Tibial artery (tissue), 4 donors: ENCODE measurements at regions not wholly inside any gene's neighbourhood (a gene's known extent, or its start where the extent isn't known, plus 50 kb on each side); places are given as distances from the start of the nearest gene placed in this dataset.

Experiments
- DNase-seq, 2 donors: peaks; one replicate each; pipeline ENCODE4 v3.0.0-alpha.2; 2019
- H3K27ac ChIP-seq, 2 donors: fragments of 200-600 bp; sonication (generic) in 1 of 2; 1 replicate in 1 of 2; 2 replicates in 1 of 2; pipeline ENCODE4 v1.5.1; 2018 to 2019; ENCODE audit warnings: mild to moderate bottlenecking in 1 of 2
- H3K27me3 ChIP-seq, 2 donors: fragments of 200-600 bp; sonication (generic) in 1 of 2; one replicate each; pipeline versions ENCODE4 v1.5.1 to v1.6.0; 2016 to 2019
- H3K36me3 ChIP-seq, 3 donors: fragments of 200-600 bp; sonication (generic) in 2 of 3; one replicate each; pipeline ENCODE4 v1.5.1; 2016 to 2019; ENCODE audit warnings: mild to moderate bottlenecking in 2 of 3
- H3K4me1 ChIP-seq, 4 donors: fragments of 200-600 bp; sonication (generic) in 2 of 4; 1 replicate in 3 of 4; 2 replicates in 1 of 4; pipeline ENCODE4 v1.5.1; 2016 to 2019
- H3K4me3 ChIP-seq, 2 donors: fragments of 200-600 bp; sonication (generic) in 1 of 2; 1 replicate in 1 of 2; 2 replicates in 1 of 2; pipeline ENCODE4 v1.5.1; 2018 to 2019; ENCODE audit warnings: mild to moderate bottlenecking in 2 of 2
- H3K9me3 ChIP-seq, 3 donors: fragments of 200-600 bp; sonication (generic) in 1 of 3; one replicate each; pipeline ENCODE4 v1.5.1; 2016 to 2019
- intact Hi-C: fragments of 100-400 bp; cut with DNase I; formaldehyde crosslinking; loops from one replicate; pipeline ENCODE4 v1.15.0; 2023; ENCODE audit warnings: low total_unique reads
- TF ChIP-seq, protein P1 (sequence below), 2 experiments: fragments of 200-600 bp in 1 of 2; fragments of 450-650 bp in 1 of 2; IDR thresholded peaks; one replicate each; pipeline ENCODE4 v1.5.1; 2017 to 2019; ENCODE audit warnings: antibody characterized with exemption in 2 of 2, mild to moderate bottlenecking in 1 of 2, moderate library complexity in 1 of 2

DNA sequence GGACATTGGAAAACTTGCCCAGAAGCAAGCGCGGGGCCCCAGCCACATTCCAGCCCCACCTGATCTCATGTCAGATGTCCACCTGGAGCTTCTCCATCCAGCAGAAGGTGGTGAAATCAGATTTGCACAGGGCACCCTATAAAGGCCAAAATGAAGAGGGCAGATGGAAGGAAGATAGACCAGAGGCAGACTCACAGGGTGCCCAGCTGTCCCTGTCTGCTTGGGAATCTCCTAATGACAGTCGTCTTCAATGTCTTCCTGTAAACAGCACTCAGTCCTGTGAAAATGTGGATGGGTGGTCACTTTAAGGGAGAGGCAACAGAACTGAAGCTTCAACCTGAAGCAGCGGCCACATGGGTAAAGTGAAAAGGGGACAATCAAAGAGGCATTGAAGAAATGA is 607.5 kb downstream of the IRX1 start:
- Histone ChIP-seq H3K27me3 (no peaks in the 10 kb centered on the region), H3K4me3 (no peak overlapping the region), H3K9me3 (no peaks in the 10 kb centered on the region), H3K36me3 (no peaks in the 10 kb centered on the region), H3K27ac (no peak overlapping the region), H3K4me1 (no peaks in the 10 kb centered on the region)
- no peak for DNase-seq
- intact Hi-C loops = no loop called here
- TF ChIP-seq, protein P1, sequence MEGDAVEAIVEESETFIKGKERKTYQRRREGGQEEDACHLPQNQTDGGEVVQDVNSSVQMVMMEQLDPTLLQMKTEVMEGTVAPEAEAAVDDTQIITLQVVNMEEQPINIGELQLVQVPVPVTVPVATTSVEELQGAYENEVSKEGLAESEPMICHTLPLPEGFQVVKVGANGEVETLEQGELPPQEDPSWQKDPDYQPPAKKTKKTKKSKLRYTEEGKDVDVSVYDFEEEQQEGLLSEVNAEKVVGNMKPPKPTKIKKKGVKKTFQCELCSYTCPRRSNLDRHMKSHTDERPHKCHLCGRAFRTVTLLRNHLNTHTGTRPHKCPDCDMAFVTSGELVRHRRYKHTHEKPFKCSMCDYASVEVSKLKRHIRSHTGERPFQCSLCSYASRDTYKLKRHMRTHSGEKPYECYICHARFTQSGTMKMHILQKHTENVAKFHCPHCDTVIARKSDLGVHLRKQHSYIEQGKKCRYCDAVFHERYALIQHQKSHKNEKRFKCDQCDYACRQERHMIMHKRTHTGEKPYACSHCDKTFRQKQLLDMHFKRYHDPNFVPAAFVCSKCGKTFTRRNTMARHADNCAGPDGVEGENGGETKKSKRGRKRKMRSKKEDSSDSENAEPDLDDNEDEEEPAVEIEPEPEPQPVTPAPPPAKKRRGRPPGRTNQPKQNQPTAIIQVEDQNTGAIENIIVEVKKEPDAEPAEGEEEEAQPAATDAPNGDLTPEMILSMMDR (IDR thresholded peaks at IDR 0.05) = no peak

DNA sequence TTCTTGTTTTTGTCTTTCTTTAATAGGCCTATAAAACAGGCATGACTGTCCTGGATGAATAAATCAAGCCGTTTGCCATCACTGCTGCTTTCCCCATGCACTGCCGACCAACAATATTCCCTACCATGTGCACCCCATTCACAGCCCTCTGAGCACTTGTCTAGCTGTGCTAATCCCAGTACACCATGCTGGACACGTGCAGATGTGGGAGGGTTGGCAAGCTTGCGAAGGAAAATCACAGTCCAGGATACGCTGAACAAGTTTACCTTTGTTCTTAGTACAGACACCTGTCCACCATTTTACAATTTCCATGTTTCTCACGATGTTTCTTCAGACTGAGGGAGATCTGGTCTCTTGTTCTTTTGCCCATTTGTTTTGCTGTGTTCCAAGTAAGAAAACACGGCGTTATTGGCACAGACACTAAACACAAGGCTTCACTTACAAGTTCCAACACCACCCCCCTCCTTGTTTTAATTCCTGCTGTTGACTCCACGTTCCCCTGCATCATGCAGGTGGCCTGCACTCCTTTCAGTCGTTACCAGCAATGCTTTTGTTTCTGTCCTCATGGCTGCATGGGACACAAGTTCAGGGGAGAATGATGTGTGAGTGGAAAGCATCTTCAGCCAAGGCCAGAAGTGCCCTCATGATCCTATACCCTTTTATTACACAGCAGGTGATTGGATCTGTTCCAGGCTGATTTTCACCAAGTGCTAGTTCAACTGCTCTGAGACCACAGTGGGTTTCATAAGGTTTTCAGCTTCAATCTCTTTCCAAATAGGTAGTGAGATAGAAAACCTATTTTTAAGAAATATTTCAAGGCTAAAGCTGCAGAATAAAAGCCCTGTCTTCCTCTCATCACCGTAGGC is 608.9 kb downstream of the IRX1 start:
- no peaks in the 10 kb centered on the region for H3K4me1 ChIP-seq
- no peak overlapping the region for H3K27ac ChIP-seq
- no peaks in the 10 kb centered on the region for H3K36me3 ChIP-seq
- H3K9me3 ChIP-seq = no peaks in the 10 kb centered on the region
- H3K4me3 ChIP-seq = no peak overlapping the region
- no peaks in the 10 kb centered on the region for H3K27me3 ChIP-seq
- DNase-seq = no peak
- intact Hi-C loops = no loop called here
- TF ChIP-seq, protein P1 (IDR thresholded peaks at IDR 0.05) = no peak

DNA sequence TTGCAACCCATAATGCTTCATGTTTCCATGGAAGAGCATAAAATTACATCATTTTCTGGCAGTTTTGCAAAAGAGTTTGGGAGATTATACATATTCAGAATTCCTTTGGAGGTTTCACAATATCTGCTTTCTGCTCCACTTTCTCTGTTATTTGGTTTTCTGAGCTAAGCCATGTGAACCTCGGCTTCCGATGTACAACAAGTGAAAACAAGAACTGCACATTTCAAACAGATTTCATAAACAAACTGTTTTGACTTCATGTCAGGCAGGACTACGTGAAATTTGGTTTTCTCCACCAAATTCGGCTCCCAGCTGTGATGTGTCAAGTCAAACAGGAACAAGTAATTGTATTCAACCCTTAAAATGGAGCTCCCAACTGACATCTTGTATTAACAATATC is 609.8 kb downstream of the IRX1 start:
- Histone ChIP-seq H3K27ac (no peak overlapping the region), H3K4me3 (no peak overlapping the region), H3K4me1 (no peaks in the 10 kb centered on the region), H3K9me3 (no peaks in the 10 kb centered on the region), H3K36me3 (no peaks in the 10 kb centered on the region), H3K27me3 (no peaks in the 10 kb centered on the region)
- intact Hi-C loops = no loop called here
- TF ChIP-seq, protein P1 (IDR thresholded peaks at IDR 0.05) = no peak
- no peak for DNase-seq

DNA sequence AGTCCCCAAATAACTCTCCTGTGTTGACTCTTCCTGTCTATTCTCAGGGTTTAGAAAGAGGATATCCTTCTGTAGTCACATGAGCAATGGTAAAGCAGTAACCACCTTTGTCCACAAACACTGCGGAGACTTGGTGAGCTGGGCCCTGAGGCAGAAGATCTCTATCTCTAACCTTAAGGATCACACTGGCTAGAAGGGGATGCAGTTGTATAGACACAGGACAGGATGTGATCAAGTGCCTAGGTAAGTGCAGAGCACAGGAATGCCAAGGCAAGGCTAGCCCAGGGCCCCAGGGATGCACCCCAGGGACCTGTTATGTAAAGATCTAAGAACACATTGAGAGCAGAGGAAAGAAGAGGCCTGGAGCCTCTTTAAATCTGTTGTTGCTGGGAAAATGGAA is 610.5 kb downstream of the IRX1 start:
- no peak for DNase-seq
- TF ChIP-seq, protein P1 (IDR thresholded peaks at IDR 0.05) = no peak
- no peak overlapping the region for H3K27ac ChIP-seq
- H3K27me3 ChIP-seq = no peaks in the 10 kb centered on the region
- no peaks in the 10 kb centered on the region for H3K4me1 ChIP-seq
- intact Hi-C loops = no loop called here
- H3K9me3 ChIP-seq = no peaks in the 10 kb centered on the region
- no peaks in the 10 kb centered on the region for H3K36me3 ChIP-seq
- no peak overlapping the region for H3K4me3 ChIP-seq

DNA sequence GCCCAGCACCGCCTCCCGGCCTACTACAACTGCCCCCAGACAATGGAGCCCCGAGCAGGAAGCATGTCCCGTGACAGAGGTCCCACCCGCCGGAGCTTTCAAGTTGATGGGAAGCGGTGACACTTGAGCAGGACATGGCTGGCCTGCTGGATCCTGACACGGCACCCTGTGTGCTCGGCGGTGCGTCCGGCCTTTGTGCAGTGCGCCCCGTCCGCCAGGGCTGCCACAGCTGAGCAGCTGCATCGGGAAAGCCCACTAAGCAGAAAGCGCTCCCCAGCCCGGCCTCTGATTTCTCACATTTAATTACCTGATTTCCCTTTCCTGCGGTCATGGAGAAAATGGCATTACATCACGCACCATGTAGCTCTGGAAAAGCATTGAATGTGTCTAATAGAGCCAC is 611.9 kb downstream of the IRX1 start:
- intact Hi-C loops = no loop called here
- H3K4me3 ChIP-seq = no peak overlapping the region
- H3K27ac ChIP-seq = no peak overlapping the region
- no peaks in the 10 kb centered on the region for H3K9me3 ChIP-seq
- no peaks in the 10 kb centered on the region for H3K27me3 ChIP-seq
- DNase-seq = no peak
- no peaks in the 10 kb centered on the region for H3K36me3 ChIP-seq
- TF ChIP-seq, protein P1 (IDR thresholded peaks at IDR 0.05) = no peak
- H3K4me1 ChIP-seq = no peaks in the 10 kb centered on the region
